ENCODE measurements at regions not wholly inside any gene's neighbourhood (a gene's known extent, or its start where the extent isn't known, plus 50 kb on each side); places are given as distances from the start of the nearest gene placed in this dataset.

DNA sequence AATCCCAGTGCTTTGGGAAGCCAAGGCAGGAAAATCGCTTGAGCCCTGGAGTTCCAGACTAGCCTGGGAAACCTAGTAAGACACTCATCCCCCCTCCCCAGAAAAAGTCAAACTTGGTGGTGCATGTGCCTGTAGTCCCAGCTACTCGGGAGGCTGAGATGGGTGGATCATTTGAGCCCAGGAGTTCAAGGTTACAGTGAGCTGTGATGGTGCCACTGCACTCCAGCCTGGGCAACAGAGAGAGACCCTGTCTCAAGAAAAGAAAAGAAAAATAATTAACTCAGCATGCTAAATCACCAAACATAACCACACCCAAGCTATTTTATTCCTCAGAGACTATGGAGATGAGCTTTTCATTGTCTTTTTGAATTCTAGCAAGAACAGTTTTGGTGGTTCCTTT is 56.2 kb upstream of the SCEL start:
- H3K36me3 ChIP-seq (replicated peaks in 1 of 2; ENCODE audit: control insufficient read depth in 1 of 2, insufficient read depth in 2 of 2, low read length in 1 of 2): no peaks in the 10 kb centered on the region
- no peaks in the 10 kb centered on the region for H3K27me3 ChIP-seq (ENCODE audit: insufficient read depth)
- no peaks in the 10 kb centered on the region for H3F3A ChIP-seq (replicated peaks; ENCODE audit: insufficient read depth)
- 73% methylated on average over 2 of the region's 2 CpGs for WGBS (ENCODE audit: low lambda C conversion rate)
- H3K27ac ChIP-seq (ENCODE audit: low read depth in 2 of 2, low read length in 1 of 2): no peak overlapping the region; a peak in 1 of 4 replicates
- H3K4me1 ChIP-seq (ENCODE audit: control insufficient read depth in 1 of 2, insufficient read depth in 2 of 2, low read depth in 1 of 2, low read length in 1 of 2): no peaks in the 10 kb centered on the region; a peak in 1 of 4 replicates
- no peak overlapping the region for H3K9ac ChIP-seq
- POLR2A ChIA-PET: interaction anchor here (1.2 kb wide), 1 partner anchor 154 kb away, joined by 4 read pairs; no protein-coding TSS in a partner anchor
- TF ChIP-seq MEF2A (IDR thresholded peaks at IDR 0.05; ENCODE audit: borderline replicate concordance, low read depth) (no peak), USF2 (IDR thresholded peaks at IDR 0.05; ENCODE audit: borderline replicate concordance, low read depth, low read length) (no peak), MXI1 (IDR thresholded peaks at IDR 0.05; ENCODE audit: low read depth, low read length) (no peak), EP300 (IDR thresholded peaks at IDR 0.05; ENCODE audit: borderline replicate concordance in 1 of 2, low read depth in 1 of 2, low read length in 1 of 2) (no peak), CHD2 (IDR thresholded peaks at IDR 0.05; ENCODE audit: low read length, partially characterized antibody) (no peak), YY1 (IDR thresholded peaks at IDR 0.05; ENCODE audit: low read depth) (no peak), FOSL2 (IDR thresholded peaks at IDR 0.05; ENCODE audit: borderline replicate concordance, low read depth) (no peak), ELF1 (IDR thresholded peaks at IDR 0.05) (no peak)
- TF ChIP-seq, protein P1, sequence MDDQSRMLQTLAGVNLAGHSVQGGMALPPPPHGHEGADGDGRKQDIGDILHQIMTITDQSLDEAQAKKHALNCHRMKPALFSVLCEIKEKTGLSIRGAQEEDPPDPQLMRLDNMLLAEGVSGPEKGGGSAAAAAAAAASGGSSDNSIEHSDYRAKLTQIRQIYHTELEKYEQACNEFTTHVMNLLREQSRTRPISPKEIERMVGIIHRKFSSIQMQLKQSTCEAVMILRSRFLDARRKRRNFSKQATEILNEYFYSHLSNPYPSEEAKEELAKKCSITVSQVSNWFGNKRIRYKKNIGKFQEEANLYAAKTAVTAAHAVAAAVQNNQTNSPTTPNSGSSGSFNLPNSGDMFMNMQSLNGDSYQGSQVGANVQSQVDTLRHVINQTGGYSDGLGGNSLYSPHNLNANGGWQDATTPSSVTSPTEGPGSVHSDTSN (IDR thresholded peaks at IDR 0.05): no peak
- CTCF ChIA-PET: interaction anchor here (1.0 to 3.6 kb wide), 25 partner anchors 8 to 459 kb away, joined by 3 to 44 read pairs (median 6); partner anchors contain the start of genes MYCBP2 and SLAIN1
- DNase-seq: no peak
- H2AFZ ChIP-seq (ENCODE audit: low read depth): no peak overlapping the region
- no peaks in the 10 kb centered on the region for H3K9me3 ChIP-seq
- H3K9me2 ChIP-seq: no peaks in the 10 kb centered on the region
- H3K4me3 ChIP-seq (ENCODE audit: low read depth in 2 of 2, low read length in 1 of 2): no peak overlapping the region
- H3K79me2 ChIP-seq (ENCODE audit: insufficient read depth): no peaks in the 10 kb centered on the region
- no peak overlapping the region for H3K4me2 ChIP-seq
- H4K20me1 ChIP-seq (ENCODE audit: insufficient read depth): no peaks in the 10 kb centered on the region

- Histone ChIP-seq H3K9me3 (no peaks in the 10 kb centered on the region), H3K27ac (ENCODE audit: low read depth in 2 of 2, low read length in 1 of 2) (no peak overlapping the region), H2AFZ (ENCODE audit: low read depth) (peak overlapping the region; percentile 71; the same call in 1 of the 2 replicates), H3K4me2 (peak overlapping the region; percentile 68; the same call in 1 of the 2 replicates), H3F3A (replicated peaks; ENCODE audit: insufficient read depth) (no peaks in the 10 kb centered on the region), H3K79me2 (ENCODE audit: insufficient read depth) (no peaks in the 10 kb centered on the region), H4K20me1 (ENCODE audit: insufficient read depth) (no peaks in the 10 kb centered on the region), H3K4me3 (ENCODE audit: low read depth in 2 of 2, low read length in 1 of 2) (no peak overlapping the region), H3K27me3 (ENCODE audit: insufficient read depth) (no peaks in the 10 kb centered on the region), H3K36me3 (replicated peaks in 1 of 2; ENCODE audit: control insufficient read depth in 1 of 2, insufficient read depth in 2 of 2, low read length in 1 of 2) (no peaks in the 10 kb centered on the region), H3K9ac (no peak overlapping the region), H3K4me1 (ENCODE audit: control insufficient read depth in 1 of 2, insufficient read depth in 2 of 2, low read depth in 1 of 2, low read length in 1 of 2) (no peaks in the 10 kb centered on the region; a peak in 1 of 4 replicates), H3K9me2 (no peaks in the 10 kb centered on the region)
- CTCF ChIA-PET: interaction anchor here (0.6 to 3.6 kb wide), 20 partner anchors 12 to 509 kb away, joined by 3 to 44 read pairs (median 6); partner anchors contain the start of genes FBXL3 and MYCBP2
- POLR2A ChIA-PET: interaction anchor here (1.0 kb wide), 1 partner anchor 151 kb away, joined by 3 read pairs; the partner anchor contains the start of gene MYCBP2
- 85% methylated on average over 3 of the region's 3 CpGs for WGBS (ENCODE audit: low lambda C conversion rate)
- no peak for DNase-seq
- TF ChIP-seq GABPA (IDR thresholded peaks at IDR 0.05; ENCODE audit: low read depth): no peak
- TF ChIP-seq TAF1 (IDR thresholded peaks at IDR 0.05; ENCODE audit: borderline replicate concordance, low read depth, low read length): no peak
- TF ChIP-seq SIN3A (IDR thresholded peaks at IDR 0.05; ENCODE audit: borderline replicate concordance, low read depth, low read length): no peak
- TF ChIP-seq YY1 (IDR thresholded peaks at IDR 0.05; ENCODE audit: low read depth): no peak
- no peak for TF ChIP-seq RAD21 (IDR thresholded peaks at IDR 0.05; ENCODE audit: low read length)
- TF ChIP-seq POLR2AphosphoS5 (IDR thresholded peaks at IDR 0.05; ENCODE audit: low read depth, low read length): no peak
- TF ChIP-seq IRF3 (IDR thresholded peaks at IDR 0.05; ENCODE audit: low read depth, low read length): no peak
- TF ChIP-seq RFX5 (IDR thresholded peaks at IDR 0.05; ENCODE audit: low read length): no peak
- no peak for TF ChIP-seq FOSL2 (IDR thresholded peaks at IDR 0.05; ENCODE audit: borderline replicate concordance, low read depth)
- no peak for TF ChIP-seq MXI1 (IDR thresholded peaks at IDR 0.05; ENCODE audit: low read depth, low read length)
- TF ChIP-seq JUND (IDR thresholded peaks at IDR 0.05): no peak
- TF ChIP-seq, protein P2, sequence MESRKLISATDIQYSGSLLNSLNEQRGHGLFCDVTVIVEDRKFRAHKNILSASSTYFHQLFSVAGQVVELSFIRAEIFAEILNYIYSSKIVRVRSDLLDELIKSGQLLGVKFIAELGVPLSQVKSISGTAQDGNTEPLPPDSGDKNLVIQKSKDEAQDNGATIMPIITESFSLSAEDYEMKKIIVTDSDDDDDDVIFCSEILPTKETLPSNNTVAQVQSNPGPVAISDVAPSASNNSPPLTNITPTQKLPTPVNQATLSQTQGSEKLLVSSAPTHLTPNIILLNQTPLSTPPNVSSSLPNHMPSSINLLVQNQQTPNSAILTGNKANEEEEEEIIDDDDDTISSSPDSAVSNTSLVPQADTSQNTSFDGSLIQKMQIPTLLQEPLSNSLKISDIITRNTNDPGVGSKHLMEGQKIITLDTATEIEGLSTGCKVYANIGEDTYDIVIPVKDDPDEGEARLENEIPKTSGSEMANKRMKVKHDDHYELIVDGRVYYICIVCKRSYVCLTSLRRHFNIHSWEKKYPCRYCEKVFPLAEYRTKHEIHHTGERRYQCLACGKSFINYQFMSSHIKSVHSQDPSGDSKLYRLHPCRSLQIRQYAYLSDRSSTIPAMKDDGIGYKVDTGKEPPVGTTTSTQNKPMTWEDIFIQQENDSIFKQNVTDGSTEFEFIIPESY (IDR thresholded peaks at IDR 0.05; ENCODE audit: borderline replicate concordance, low read depth): no peak
- no peak for TF ChIP-seq CHD2 (IDR thresholded peaks at IDR 0.05; ENCODE audit: low read length, partially characterized antibody)
- TF ChIP-seq, protein P1 (IDR thresholded peaks at IDR 0.05): no peak
- TF ChIP-seq SMC3 (IDR thresholded peaks at IDR 0.05; ENCODE audit: low read depth, low read length): no peak
- no peak for TF ChIP-seq EP300 (IDR thresholded peaks at IDR 0.05; ENCODE audit: borderline replicate concordance in 1 of 2, low read depth in 1 of 2, low read length in 1 of 2)
- TF ChIP-seq TCF12 (IDR thresholded peaks at IDR 0.05): no peak
- no peak for TF ChIP-seq EZH2phosphoT487 (IDR thresholded peaks at IDR 0.05; ENCODE audit: borderline replicate concordance, low read depth)
Observed at GRCh38 chr13:77477299-77477848, 58.1 kb upstream of the SCEL start.
